Activated CD4-positive, alpha-beta T cell treated with anti-CD3 and anti-CD28 coated beads, Interleukin-2, amount 50 U/mL, for 4 hours (primary cell): ENCODE measurements at regions not wholly inside any gene's neighbourhood (a gene's known extent, or its start where the extent isn't known, plus 50 kb on each side); places are given as distances from the start of the nearest gene placed in this dataset.

Source experiments
- DNase-seq, 2 experiments: peaks; one replicate each; pipeline ENCODE4 v3.0.0-alpha.2; 2020

DNA sequence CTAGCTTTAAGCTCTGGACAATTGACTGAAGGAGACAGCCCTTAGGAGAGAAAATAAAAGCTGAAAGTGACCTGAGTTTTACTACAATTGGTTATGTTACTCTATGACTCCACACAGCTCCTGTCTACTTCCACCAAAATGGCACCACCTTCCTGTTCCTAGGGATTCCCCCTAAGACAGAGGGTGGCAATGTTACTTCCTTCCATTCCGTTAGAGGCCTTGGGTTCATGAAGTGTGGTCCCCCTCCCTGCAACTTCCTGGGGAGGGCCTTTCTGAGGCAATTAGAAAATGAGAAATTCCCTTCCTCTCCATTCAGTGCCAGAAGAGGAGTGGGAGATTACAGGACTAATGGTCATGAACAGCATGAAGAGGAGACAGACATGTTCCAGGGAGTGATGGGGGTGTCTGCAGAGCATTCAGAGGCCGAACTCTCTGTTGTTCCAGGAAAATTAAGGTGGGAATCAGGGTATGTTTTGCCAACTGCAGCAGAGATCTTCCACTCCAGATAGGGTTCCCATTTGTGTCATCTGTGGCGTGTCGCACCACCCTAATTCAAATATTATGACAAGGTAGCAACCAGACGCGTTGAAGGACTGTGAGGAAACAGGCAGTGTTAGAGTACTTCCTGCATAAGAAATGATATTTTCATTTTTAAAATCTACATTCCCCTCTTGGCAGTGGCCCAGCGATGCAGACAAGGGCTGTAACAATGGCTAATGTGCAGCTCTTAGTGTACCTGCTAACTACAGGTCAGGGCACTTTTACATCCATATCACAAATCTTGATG lies 53.1 kb upstream of the TRIM67 start:
- no peak for DNase-seq

- no peak for DNase-seq
Observed at GRCh38 chr1:231107600-231108326, 54.1 kb upstream of the TRIM67 start.

DNA sequence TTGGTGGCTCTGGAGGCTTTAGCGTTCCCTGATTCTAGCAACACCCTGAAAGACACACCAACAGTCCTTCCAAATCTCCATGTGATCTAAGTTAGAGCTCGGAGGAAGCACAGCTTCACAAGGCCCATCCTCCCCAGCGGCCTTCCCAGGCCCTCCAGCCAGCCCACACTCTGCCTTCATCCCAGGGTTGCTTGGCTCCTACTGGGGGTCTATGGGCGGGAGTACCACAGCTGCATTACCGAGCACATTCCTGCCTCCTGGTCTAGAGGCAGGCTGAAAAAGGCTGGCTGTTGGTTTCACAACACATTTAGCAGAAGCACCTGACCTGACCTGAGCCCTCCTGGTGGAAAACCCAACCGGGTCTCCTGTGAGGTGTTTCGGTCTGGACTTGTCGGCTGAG lies 54.7 kb upstream of the TRIM67 start:
- no peak for DNase-seq

DNA sequence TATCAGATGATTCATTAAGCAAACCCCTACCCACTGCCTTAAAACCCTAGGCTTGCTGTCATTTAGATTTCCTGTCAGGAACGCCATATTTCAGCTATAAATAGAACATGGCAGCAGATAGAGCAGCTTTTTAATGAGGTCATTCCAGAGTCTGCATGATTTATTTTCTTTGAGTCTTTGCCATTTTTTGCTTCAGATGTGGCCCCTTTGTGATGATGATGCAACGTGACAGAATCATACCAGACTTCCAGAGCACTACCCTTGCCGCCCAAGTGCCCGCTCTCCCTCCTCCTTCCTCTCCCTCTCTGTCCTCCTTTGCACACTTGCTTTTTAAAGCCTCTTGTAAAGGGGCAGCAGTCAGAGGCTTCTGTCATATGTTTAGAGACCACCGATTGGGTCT lies 55.5 kb upstream of the TRIM67 start:
- DNase-seq: no peak

- no peak for DNase-seq
Observed at GRCh38 chr1:231104917-231105316, 56.9 kb upstream of the TRIM67 start.

DNA sequence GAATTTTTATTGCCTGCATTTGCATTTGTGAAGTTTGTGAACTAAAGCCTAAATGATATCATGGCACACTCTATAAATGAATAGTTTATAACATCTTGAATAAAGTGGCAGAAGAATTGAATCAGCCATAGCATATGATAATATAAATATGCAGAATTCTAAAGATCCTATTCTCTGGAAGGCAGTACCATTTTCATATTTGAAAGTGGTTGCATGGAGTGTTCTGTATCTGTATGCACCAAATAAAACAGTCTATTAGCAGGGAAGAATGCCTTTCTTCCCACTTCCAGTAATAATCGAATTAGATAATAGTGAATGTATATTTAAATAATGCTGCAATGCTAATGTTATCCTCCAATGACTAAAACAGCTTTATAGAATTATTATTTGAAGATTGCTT lies 57.9 kb upstream of the TRIM67 start:
- DNase-seq: no peak

- DNase-seq: no peak
Observed at GRCh38 chr1:231099996-231100767, 60.1 kb upstream of the FAM89A start.

DNA sequence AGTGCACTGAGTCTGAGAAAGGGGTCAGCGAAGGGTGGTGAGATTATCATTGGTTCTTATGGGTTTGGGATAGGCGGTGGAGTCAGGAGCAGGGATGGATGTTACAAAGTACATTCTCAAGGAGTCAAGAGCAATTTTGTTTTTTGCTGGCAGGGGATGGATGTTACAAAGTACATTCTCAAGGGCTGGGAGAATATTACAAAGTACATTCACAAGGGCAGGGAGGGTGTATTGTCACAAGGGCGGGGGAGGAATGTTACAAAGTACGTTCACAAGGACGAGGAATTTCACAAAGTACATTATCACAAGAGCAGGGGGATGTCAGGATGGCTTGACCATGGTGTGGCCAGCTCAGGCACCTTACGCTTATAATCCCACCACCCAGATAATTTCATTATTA lies 59.3 kb upstream of the FAM89A start:
- no peak for DNase-seq

DNA sequence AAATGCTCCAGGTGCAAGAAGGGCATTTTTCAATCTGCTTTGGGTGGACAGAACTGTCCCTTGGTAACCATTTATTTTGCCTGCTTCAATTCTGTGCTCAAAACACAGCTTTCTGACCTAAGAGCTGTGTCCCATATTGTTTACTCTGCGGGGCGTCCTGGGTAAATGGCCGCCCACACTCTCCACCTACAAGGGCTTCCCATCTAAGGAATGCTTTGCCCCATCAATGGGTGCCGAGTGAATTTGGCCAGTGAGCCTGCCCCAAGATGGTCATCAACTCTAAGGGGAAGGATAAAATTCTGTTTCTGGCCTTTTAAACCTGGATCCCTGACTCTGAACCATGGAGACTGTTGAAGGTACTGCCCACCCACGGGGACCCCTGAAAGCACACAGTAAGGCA lies 55.5 kb upstream of the FAM89A start:
- no peak for DNase-seq

GRCh38 chr1:231094421-231094820 lies 54.4 kb upstream of the FAM89A start:
- no peak for DNase-seq

- DNase-seq: no peak
Observed at GRCh38 chr1:231093156-231093922, 53.3 kb upstream of the FAM89A start.

DNA sequence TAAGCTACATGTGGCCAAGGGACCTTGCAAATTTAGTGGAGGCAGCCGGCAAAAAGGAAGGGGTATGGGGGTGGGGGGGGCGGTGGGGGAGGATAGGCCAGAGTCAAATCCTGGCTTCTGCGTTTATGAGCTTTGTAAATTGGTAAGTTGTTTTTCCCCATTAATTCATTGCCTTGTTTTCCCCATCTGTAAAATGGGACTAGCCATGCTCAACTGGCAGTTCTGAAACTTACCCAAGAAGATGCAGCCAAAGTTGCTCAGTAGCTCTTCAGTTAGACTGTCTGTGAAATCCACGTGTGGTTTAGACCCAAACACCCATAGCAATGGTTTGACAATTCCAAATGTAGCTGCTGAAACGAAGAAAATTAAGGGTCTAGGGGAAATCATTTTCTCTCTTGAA lies 52.3 kb upstream of the FAM89A start:
- DNase-seq: no peak

DNA sequence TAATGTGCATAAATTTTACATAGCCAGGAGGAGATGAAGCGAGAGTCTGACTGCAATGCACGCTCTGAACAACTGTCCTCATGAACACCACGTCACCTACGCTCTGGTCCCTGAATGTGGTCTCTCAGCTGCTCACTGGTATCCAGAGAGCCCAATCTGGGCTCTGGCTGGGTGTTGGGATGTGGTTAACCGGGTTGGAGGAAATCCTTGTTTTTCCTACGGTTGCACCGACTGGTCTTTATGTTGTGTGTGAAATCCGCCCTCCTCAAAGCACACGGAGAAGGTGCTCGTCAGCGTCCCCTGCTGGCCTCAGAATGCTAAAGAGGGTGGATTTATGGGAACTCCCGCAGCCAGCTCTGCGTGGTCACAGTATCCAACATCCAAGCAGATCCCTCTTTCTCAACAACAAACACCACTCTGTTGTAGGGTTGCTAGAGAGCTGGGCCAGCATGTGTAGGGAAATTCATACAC lies 51.8 kb upstream of the FAM89A start:
- peak; percentile 16 to 31 for DNase-seq

GRCh38 chr1:231091415-231091814 lies 51.4 kb upstream of the FAM89A start:
- DNase-seq: no peak
